Activated CD8-positive, alpha-beta memory T cell treated with anti-CD3 and anti-CD28 coated beads, Interleukin-2, amount 50 U/mL, for 48 hours (primary cell): ENCODE measurements at regions not wholly inside any gene's neighbourhood (a gene's known extent, or its start where the extent isn't known, plus 50 kb on each side); places are given as distances from the start of the nearest gene placed in this dataset.

Experiments
- DNase-seq: peaks from one replicate; pipeline ENCODE4 v3.0.0-alpha.2; 2020

GRCh38 chr2:120884472-120885290 is 149.0 kb downstream of the GLI2 start:
- DNase-seq: no peak

- no peak for DNase-seq
Observed at GRCh38 chr2:120885321-120885720, 149.7 kb downstream of the GLI2 start.

GRCh38 chr2:120885749-120886148 is 150.1 kb downstream of the GLI2 start:
- DNase-seq: no peak

GRCh38 chr2:120886534-120887319 is 151.1 kb downstream of the GLI2 start:
- DNase-seq: no peak

GRCh38 chr2:120887320-120887697 is 151.6 kb downstream of the GLI2 start:
- no peak for DNase-seq

GRCh38 chr2:120887741-120888231 is 152.1 kb downstream of the GLI2 start:
- DNase-seq: no peak

GRCh38 chr2:120888851-120889250 is 153.2 kb downstream of the GLI2 start:
- no peak for DNase-seq

- no peak for DNase-seq
Observed at GRCh38 chr2:120889936-120890335, 154.3 kb downstream of the GLI2 start.

- no peak for DNase-seq
Observed at GRCh38 chr2:120890566-120891360, 155.1 kb downstream of the GLI2 start.

GRCh38 chr2:120892271-120892966 is 156.8 kb downstream of the GLI2 start:
- DNase-seq: no peak

GRCh38 chr2:120892967-120893667 is 157.4 kb downstream of the GLI2 start:
- DNase-seq: no peak

GRCh38 chr2:120893811-120894584 is 158.3 kb downstream of the GLI2 start:
- DNase-seq: no peak

- no peak for DNase-seq
Observed at GRCh38 chr2:120894966-120895365, 159.3 kb downstream of the GLI2 start.

- no peak for DNase-seq
Observed at GRCh38 chr2:120896126-120896525, 160.5 kb downstream of the GLI2 start.

GRCh38 chr2:120896901-120897300 is 161.2 kb downstream of the GLI2 start:
- no peak for DNase-seq

- no peak for DNase-seq
Observed at GRCh38 chr2:120897399-120897798, 161.7 kb downstream of the GLI2 start.

GRCh38 chr2:120898496-120898895 is 162.8 kb downstream of the GLI2 start:
- no peak for DNase-seq

GRCh38 chr2:120898961-120899750 is 163.5 kb downstream of the GLI2 start:
- DNase-seq: no peak

- DNase-seq: no peak
Observed at GRCh38 chr2:120899771-120900170, 164.1 kb downstream of the GLI2 start.

GRCh38 chr2:120901201-120901600 is 165.5 kb downstream of the GLI2 start:
- DNase-seq: no peak
